ENCODE measurements at regions not wholly inside any gene's neighbourhood (a gene's known extent, or its start where the extent isn't known, plus 50 kb on each side); places are given as distances from the start of the nearest gene placed in this dataset.

DNA sequence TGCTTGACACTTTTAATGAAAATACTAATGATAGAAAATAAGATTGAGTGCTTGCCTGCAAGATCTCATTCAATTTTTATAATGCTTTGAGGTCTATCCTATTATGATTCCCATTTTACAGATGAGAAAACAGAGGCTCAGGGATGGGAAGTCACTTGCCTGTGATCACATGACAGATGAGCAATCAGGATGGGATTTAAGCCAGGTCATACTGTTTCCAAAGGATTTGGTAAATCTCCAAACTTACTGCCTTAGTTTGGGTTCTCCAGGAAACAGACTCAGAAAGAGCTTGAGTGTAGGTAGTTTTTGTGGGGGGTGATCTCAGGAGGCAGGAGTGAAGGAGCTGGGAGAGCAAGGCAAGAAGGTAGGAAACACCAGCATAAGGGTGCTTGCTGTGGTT lies 456.3 kb downstream of the MAFB start:
- no peak overlapping the region for H3K27ac ChIP-seq (ENCODE audit: low read depth, low read length)
- no peaks in the 10 kb centered on the region for H3K27me3 ChIP-seq (ENCODE audit: control insufficient read depth, insufficient read depth, low read length)
- no peaks in the 10 kb centered on the region for H3K36me3 ChIP-seq (ENCODE audit: control insufficient read depth, insufficient read depth, low read length)
- no peak overlapping the region for H3K4me3 ChIP-seq (ENCODE audit: low read length)
- H3K9ac ChIP-seq (ENCODE audit: low read length) = no peak overlapping the region
- no peaks in the 10 kb centered on the region for H3K4me1 ChIP-seq (ENCODE audit: control insufficient read depth, insufficient read depth, low read length)

DNA sequence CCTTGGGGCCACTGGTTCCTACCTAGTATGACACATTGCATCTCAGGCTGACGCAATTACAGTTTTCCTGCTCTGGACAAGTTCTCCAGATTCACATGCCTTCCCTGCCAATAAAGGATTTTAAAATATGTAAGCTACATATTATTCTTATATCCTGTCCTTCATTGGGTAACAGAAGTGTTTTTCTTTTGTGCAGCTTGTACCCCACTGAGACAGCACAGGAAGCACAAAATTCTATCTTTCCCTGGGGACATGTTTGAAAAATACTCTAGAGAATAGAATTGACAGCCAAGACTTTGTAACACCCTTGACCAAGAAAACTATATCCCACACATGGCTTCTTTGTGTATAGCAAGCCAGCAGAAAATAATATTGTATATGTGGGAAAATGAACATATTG lies 456.8 kb downstream of the MAFB start:
- no peaks in the 10 kb centered on the region for H3K4me1 ChIP-seq (ENCODE audit: control insufficient read depth, insufficient read depth, low read length)
- no peak overlapping the region for H3K27ac ChIP-seq (ENCODE audit: low read depth, low read length)
- H3K4me3 ChIP-seq (ENCODE audit: low read length) = no peak overlapping the region
- no peaks in the 10 kb centered on the region for H3K27me3 ChIP-seq (ENCODE audit: control insufficient read depth, insufficient read depth, low read length)
- H3K36me3 ChIP-seq (ENCODE audit: control insufficient read depth, insufficient read depth, low read length) = no peaks in the 10 kb centered on the region
- no peak overlapping the region for H3K9ac ChIP-seq (ENCODE audit: low read length)

DNA sequence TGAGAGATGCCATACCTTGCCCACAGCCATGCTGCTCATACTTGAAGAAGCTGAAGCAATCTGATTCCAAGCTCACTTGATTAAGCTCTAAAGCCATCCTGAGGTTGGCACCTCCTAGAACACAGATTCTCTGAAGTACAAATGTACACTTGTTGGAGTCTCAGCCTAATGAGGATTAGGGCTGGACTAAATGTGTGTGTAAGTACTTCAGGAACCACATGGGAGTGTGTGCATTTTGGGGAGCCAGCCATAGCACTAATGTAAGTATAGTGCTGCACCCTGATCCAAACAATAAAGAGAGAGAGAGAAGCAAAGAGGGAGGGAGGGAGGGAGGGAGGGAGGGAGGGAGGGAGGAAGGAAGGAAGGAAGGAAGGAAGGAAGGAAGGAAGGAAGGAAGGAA lies 458.6 kb downstream of the MAFB start:
- H3K9ac ChIP-seq (ENCODE audit: low read length) = no peak overlapping the region
- H3K4me1 ChIP-seq (ENCODE audit: control insufficient read depth, insufficient read depth, low read length) = no peaks in the 10 kb centered on the region
- H3K4me3 ChIP-seq (ENCODE audit: low read length) = no peak overlapping the region
- no peaks in the 10 kb centered on the region for H3K27me3 ChIP-seq (ENCODE audit: control insufficient read depth, insufficient read depth, low read length)
- no peaks in the 10 kb centered on the region for H3K36me3 ChIP-seq (ENCODE audit: control insufficient read depth, insufficient read depth, low read length)
- H3K27ac ChIP-seq (ENCODE audit: low read depth, low read length) = no peak overlapping the region

DNA sequence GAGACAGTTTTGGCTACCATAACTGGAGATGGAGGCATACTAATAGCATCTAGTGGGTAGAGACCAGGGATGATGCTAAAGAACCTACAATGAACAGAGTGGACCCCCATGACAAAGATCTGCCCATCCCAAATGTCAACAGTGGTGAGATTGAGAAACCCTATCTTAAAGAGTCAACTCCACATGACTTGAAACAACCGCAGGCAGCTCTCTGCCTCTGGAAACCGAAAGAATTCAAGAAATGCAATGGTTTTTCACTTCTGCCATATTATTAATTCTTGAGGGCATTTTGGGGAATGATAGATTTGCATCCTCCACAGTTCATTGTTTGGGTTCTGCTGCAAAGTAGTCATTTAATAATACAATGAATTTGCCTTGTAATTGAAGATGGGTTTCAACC lies 463.4 kb downstream of the MAFB start:
- no peak overlapping the region for H3K4me3 ChIP-seq (ENCODE audit: low read length)
- H3K4me1 ChIP-seq (ENCODE audit: control insufficient read depth, insufficient read depth, low read length) = no peaks in the 10 kb centered on the region
- no peaks in the 10 kb centered on the region for H3K27me3 ChIP-seq (ENCODE audit: control insufficient read depth, insufficient read depth, low read length)
- no peaks in the 10 kb centered on the region for H3K36me3 ChIP-seq (ENCODE audit: control insufficient read depth, insufficient read depth, low read length)
- no peak overlapping the region for H3K9ac ChIP-seq (ENCODE audit: low read length)
- H3K27ac ChIP-seq (ENCODE audit: low read depth, low read length) = no peak overlapping the region

DNA sequence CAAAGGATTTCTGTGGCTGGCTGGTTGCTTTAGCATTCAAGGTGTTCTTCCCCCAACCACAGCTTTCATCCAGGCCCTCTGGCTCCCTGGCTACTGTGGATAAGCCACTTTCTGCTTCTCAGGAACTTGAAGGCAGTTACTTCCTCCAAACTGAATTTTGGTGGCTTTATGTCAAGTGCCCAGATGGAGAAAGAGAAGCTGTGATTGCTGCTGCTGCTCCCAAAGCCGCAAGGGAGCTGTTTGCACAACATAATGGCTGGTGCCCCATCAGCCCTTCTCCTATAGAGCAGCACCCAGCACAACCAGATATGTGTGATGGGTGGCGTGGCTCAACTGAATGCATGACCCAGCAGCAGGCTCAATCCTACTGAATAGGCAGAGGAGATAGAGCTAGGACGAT lies 465.2 kb downstream of the MAFB start:
- no peaks in the 10 kb centered on the region for H3K27me3 ChIP-seq (ENCODE audit: control insufficient read depth, insufficient read depth, low read length)
- no peaks in the 10 kb centered on the region for H3K4me1 ChIP-seq (ENCODE audit: control insufficient read depth, insufficient read depth, low read length)
- H3K9ac ChIP-seq (ENCODE audit: low read length) = no peak overlapping the region
- no peak overlapping the region for H3K4me3 ChIP-seq (ENCODE audit: low read length)
- no peak overlapping the region for H3K27ac ChIP-seq (ENCODE audit: low read depth, low read length)
- H3K36me3 ChIP-seq (ENCODE audit: control insufficient read depth, insufficient read depth, low read length) = no peaks in the 10 kb centered on the region

DNA sequence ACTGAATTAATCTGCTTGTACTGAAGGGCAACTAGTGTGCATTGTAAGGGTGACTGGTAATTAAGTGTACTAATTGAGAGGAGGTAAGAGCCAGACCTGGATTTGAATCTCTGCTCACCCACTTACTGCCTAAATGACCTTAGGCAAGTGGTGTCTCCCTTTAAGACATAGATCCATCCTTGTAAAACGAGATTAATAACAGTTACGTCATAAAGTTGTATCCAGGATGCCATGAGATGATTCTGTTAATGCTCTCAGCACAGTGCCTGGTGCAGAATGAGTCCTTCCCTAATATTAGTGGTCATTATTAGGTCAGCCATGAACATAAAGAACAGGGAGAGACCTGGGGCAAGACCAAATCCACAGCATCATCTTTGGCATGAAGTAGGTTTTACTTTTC lies 470.1 kb downstream of the MAFB start:
- Histone ChIP-seq H3K27me3 (ENCODE audit: control insufficient read depth, insufficient read depth, low read length) (no peaks in the 10 kb centered on the region), H3K4me1 (ENCODE audit: control insufficient read depth, insufficient read depth, low read length) (no peaks in the 10 kb centered on the region), H3K36me3 (ENCODE audit: control insufficient read depth, insufficient read depth, low read length) (no peaks in the 10 kb centered on the region), H3K27ac (ENCODE audit: low read depth, low read length) (no peak overlapping the region), H3K4me3 (ENCODE audit: low read length) (no peak overlapping the region), H3K9ac (ENCODE audit: low read length) (no peak overlapping the region)

DNA sequence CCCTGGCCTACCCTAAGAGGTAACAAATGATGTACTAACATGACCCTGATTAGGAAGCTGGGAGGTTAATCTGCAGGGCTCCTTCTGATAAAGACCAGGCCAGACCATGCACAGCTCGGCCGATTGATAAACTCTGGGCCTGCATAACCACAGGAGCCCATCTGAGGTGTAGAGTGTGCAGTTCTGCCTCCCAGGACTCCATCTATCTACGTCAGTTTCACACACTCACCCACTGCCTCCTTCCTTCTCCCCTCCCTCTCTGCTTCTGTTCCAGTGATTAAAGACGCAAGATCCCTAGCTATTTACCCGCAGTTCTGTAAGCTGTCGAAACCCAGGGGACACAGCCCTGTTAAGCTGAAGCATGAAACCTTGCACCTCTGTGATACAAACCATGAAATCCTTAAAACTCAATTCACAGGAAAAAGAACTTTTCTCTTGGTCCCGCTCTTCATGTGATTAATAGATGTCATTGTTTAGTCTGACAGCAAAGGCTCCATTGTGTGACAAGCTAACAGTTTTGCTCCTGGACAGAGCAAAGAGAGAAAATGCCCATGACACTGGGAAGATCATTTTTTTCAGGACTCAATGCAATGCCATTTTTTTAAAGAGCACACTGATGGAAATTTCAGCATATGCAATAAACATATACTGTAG lies 470.6 kb downstream of the MAFB start:
- Histone ChIP-seq H3K9ac (ENCODE audit: low read length) (no peak overlapping the region), H3K36me3 (ENCODE audit: control insufficient read depth, insufficient read depth, low read length) (no peaks in the 10 kb centered on the region), H3K27me3 (ENCODE audit: control insufficient read depth, insufficient read depth, low read length) (no peaks in the 10 kb centered on the region), H3K27ac (ENCODE audit: low read depth, low read length) (no peak overlapping the region), H3K4me3 (ENCODE audit: low read length) (no peak overlapping the region), H3K4me1 (ENCODE audit: control insufficient read depth, insufficient read depth, low read length) (no peaks in the 10 kb centered on the region)

DNA sequence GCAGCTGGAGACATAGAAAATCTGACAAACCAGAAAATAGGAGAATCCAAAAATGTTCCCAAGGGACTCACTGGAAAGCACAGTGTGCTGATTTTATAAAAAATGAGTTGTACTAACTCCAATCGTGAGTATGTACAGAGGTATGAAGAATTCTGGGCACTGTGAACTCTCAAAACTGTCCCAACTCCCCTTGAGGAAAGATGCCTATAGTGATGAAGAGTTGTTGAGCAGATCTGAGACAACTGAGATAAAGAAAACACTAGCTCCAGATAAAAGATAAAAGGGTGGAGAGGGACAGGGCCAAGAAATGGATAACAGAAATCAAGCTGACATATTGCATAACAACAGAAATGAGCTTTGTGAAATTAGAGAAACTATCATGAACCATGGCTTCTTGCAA lies 481.4 kb downstream of the MAFB start:
- no peaks in the 10 kb centered on the region for H3K27me3 ChIP-seq (ENCODE audit: control insufficient read depth, insufficient read depth, low read length)
- H3K36me3 ChIP-seq (ENCODE audit: control insufficient read depth, insufficient read depth, low read length) = no peaks in the 10 kb centered on the region
- H3K4me3 ChIP-seq (ENCODE audit: low read length) = no peak overlapping the region
- H3K27ac ChIP-seq (ENCODE audit: low read depth, low read length) = no peak overlapping the region
- H3K9ac ChIP-seq (ENCODE audit: low read length) = no peak overlapping the region
- H3K4me1 ChIP-seq (ENCODE audit: control insufficient read depth, insufficient read depth, low read length) = no peaks in the 10 kb centered on the region

DNA sequence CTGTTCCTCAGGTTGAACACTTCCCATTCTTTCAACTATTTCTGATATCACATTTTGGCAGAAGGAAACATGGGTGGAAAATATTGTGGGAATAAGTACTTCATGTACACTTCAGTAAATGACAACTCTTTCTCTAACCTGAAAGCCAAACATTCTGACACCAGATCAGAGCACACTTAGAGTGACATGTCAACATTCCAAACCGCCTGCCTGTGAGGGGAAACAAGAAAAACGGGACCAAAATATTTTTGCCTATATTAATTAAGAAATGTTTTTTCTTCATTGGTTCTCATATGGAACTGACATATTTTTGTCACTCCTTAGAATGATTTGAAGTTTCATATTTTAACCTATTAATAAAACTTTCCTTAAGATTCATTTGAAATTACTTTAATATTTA lies 483.1 kb downstream of the MAFB start:
- no peak overlapping the region for H3K27ac ChIP-seq (ENCODE audit: low read depth, low read length)
- H3K4me1 ChIP-seq (ENCODE audit: control insufficient read depth, insufficient read depth, low read length) = no peaks in the 10 kb centered on the region
- no peaks in the 10 kb centered on the region for H3K27me3 ChIP-seq (ENCODE audit: control insufficient read depth, insufficient read depth, low read length)
- H3K4me3 ChIP-seq (ENCODE audit: low read length) = no peak overlapping the region
- H3K36me3 ChIP-seq (ENCODE audit: control insufficient read depth, insufficient read depth, low read length) = no peaks in the 10 kb centered on the region
- H3K9ac ChIP-seq (ENCODE audit: low read length) = no peak overlapping the region

DNA sequence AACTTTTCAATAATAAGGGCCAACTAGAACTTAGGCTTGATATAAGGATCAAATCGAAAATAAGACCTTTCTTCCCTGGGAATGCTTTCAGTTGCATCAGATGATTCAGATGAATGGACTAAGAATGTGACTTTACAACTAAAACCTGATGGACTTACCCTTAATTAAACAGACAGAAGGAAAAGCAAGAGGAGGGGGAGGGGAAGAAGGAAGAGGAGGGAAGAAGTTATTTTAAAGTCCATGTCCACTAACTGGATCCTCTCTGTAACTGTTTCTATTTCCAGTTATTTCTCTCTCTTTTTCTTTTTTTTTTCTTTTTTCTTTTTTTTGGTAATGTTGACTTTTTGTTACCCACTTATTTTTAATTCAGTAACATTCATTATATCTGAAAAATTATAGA lies 486.0 kb downstream of the MAFB start:
- Histone ChIP-seq H3K4me1 (ENCODE audit: control insufficient read depth, insufficient read depth, low read length) (no peaks in the 10 kb centered on the region), H3K4me3 (ENCODE audit: low read length) (no peak overlapping the region), H3K27ac (ENCODE audit: low read depth, low read length) (no peak overlapping the region), H3K36me3 (ENCODE audit: control insufficient read depth, insufficient read depth, low read length) (no peaks in the 10 kb centered on the region), H3K9ac (ENCODE audit: low read length) (no peak overlapping the region), H3K27me3 (ENCODE audit: control insufficient read depth, insufficient read depth, low read length) (no peaks in the 10 kb centered on the region)

DNA sequence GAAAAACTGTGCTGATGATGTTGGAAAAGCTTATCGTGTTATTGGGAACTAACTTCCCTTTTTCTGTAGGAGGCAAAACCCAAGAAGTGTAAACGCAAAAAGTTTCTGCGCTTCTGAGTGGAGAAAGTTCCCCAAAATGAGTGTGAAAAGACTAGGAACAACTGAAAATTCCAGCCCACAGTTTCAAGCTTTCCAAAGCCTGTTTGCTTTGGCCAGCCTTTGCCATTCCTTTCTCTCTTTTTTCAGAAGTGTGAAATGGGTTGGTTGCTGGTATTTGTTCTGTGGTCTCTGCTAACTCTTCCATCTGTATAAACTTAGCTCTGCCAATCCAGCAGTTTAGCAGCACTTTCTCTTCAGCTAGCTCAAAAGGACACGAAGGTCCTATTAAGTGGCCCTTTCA lies 491.3 kb downstream of the MAFB start:
- H3K27ac ChIP-seq (ENCODE audit: low read depth, low read length) = no peak overlapping the region
- no peaks in the 10 kb centered on the region for H3K27me3 ChIP-seq (ENCODE audit: control insufficient read depth, insufficient read depth, low read length)
- no peaks in the 10 kb centered on the region for H3K4me1 ChIP-seq (ENCODE audit: control insufficient read depth, insufficient read depth, low read length)

DNA sequence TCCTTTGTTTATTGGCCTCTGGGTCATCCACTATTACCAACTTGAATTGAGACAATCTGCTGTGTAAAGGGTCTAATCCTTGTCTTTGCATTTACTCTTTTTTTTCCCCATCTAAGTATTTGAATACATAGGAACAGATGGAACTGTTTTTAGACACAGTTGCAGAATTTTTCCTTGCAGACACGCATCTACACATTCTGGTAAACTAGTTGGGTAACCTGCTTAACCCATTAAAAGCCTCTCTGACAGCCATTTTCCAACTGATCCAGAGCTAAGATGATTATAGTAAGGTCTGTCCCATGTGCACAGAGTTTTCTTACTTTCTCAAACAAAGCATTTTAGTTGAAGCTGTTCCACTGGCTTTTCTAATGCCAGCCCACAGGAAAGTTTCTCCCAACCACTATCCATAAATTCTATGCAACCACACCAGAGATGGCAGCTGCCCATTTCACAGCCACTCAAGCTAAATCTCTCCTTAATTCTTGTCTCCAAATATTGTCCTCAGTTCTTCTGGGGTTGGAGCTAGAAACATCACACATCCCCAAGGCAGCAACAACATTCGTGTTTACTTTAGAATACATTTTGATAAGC lies 492.1 kb downstream of the MAFB start:
- Histone ChIP-seq H3K36me3 (ENCODE audit: control insufficient read depth, insufficient read depth, low read length) (no peaks in the 10 kb centered on the region), H3K27ac (ENCODE audit: low read depth, low read length) (no peak overlapping the region), H3K9ac (ENCODE audit: low read length) (no peak overlapping the region), H3K27me3 (ENCODE audit: control insufficient read depth, insufficient read depth, low read length) (no peaks in the 10 kb centered on the region), H3K4me1 (ENCODE audit: control insufficient read depth, insufficient read depth, low read length) (no peaks in the 10 kb centered on the region), H3K4me3 (ENCODE audit: low read length) (no peak overlapping the region)

More for the DNA sequence above, 491.3 kb downstream of the MAFB start:
- H3K36me3 ChIP-seq (ENCODE audit: control insufficient read depth, insufficient read depth, low read length) = no peaks in the 10 kb centered on the region
- no peak overlapping the region for H3K4me3 ChIP-seq (ENCODE audit: low read length)
- no peak overlapping the region for H3K9ac ChIP-seq (ENCODE audit: low read length)

DNA sequence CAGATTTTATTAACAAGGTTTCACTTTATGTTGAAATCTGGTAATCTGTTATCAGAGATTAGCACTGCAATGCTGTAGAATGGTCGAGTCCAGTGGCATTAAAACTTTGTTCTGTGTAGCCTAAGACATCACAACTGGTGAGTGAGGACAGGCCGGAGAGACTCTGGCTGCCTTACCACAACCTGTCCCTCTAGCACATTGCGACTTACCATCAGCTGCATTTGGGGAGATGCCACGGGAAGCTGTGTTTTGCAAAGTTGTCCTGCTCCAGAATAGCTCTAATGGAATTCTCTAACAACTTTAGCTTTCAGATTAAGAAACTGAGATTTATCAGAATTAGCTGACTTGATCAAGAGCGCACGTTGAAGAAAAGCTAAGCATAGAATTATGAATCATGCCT lies 493.3 kb downstream of the MAFB start:
- no peaks in the 10 kb centered on the region for H3K4me1 ChIP-seq (ENCODE audit: control insufficient read depth, insufficient read depth, low read length)
- H3K27ac ChIP-seq (ENCODE audit: low read depth, low read length) = no peak overlapping the region
- no peak overlapping the region for H3K4me3 ChIP-seq (ENCODE audit: low read length)
- no peak overlapping the region for H3K9ac ChIP-seq (ENCODE audit: low read length)
- no peaks in the 10 kb centered on the region for H3K27me3 ChIP-seq (ENCODE audit: control insufficient read depth, insufficient read depth, low read length)
- H3K36me3 ChIP-seq (ENCODE audit: control insufficient read depth, insufficient read depth, low read length) = no peaks in the 10 kb centered on the region

Data from rectal smooth muscle tissue (tissue), 1 donor.